SK-N-SH treated with all-trans-retinoic acid at 6 μM for 48 hours (cell line): ENCODE measurements at regions not wholly inside any gene's neighbourhood (a gene's known extent, or its start where the extent isn't known, plus 50 kb on each side); places are given as distances from the start of the nearest gene placed in this dataset.

Experiments used
- ARNTL ChIP-seq: fragments of 450-650 bp; formaldehyde crosslinking; IDR thresholded peaks from 2 replicates; pipeline ENCODE4 v1.5.0; 2020; ENCODE audit warnings: low read depth, mild to moderate bottlenecking, moderate library complexity, borderline replicate concordance
- GLIS3 ChIP-seq: fragments of 250-450 bp; sonication (Bioruptor Pico); IDR thresholded peaks from 2 replicates; pipeline ENCODE4 v1.5.0; 2020; ENCODE audit warnings: mild to moderate bottlenecking, moderate library complexity
- ISL1 ChIP-seq: fragments of 250-450 bp; sonication (Bioruptor Pico); IDR thresholded peaks from 2 replicates; pipeline ENCODE4 v2.1.2; 2022; ENCODE audit warnings: mild to moderate bottlenecking, moderate library complexity
- PATZ1 ChIP-seq: fragments of 250-450 bp; sonication (Bioruptor Pico); IDR thresholded peaks from 2 replicates; pipeline ENCODE4 v1.8.0; 2020; ENCODE audit warnings: mild to moderate bottlenecking, moderate library complexity, borderline replicate concordance
- PPARA ChIP-seq: fragments of 250-450 bp; sonication (Bioruptor Pico); IDR thresholded peaks from 2 replicates; pipeline ENCODE4 v1.5.0; 2020; ENCODE audit warnings: mild to moderate bottlenecking, borderline replicate concordance
- ZFP30 ChIP-seq: fragments of 450-650 bp; formaldehyde crosslinking; IDR thresholded peaks from 2 replicates; pipeline ENCODE4 v1.5.0; 2022; ENCODE audit warnings: mild to moderate bottlenecking, moderate library complexity

GRCh38 chr13:44242766-44243165, 130.9 kb upstream of the SERP2 start:
- TF ChIP-seq ARNTL (CRISPR knock-in tag) (no peak), ISL1 (CRISPR knock-in tag) (no peak), ZFP30 (CRISPR knock-in tag) (no peak), GLIS3 (CRISPR knock-in tag) (no peak), PATZ1 (CRISPR knock-in tag) (no peak), PPARA (CRISPR knock-in tag) (no peak)
